ENCODE measurements at regions not wholly inside any gene's neighbourhood (a gene's known extent, or its start where the extent isn't known, plus 50 kb on each side); places are given as distances from the start of the nearest gene placed in this dataset.

GRCh38 chr5:98557916-98558315, 215.5 kb upstream of the RGMB start:
- no peaks in the 10 kb centered on the region for H3K36me3 ChIP-seq (ENCODE audit: low read depth)
- DNase-seq: no peak
- no peaks in the 10 kb centered on the region for H3K27me3 ChIP-seq (replicated peaks; ENCODE audit: insufficient read depth)
- in situ Hi-C loops (cut with MboI): no loop called here
- no peak overlapping the region for H3K4me2 ChIP-seq (ENCODE audit: unreplicated experiment)
- peaks cover 17% of the 10 kb centered on the region; the same call in 1 of the 2 replicates for H3K4me1 ChIP-seq (ENCODE audit: insufficient read depth)
- no peak overlapping the region for H3K9ac ChIP-seq
- H3K9me3 ChIP-seq (ENCODE audit: low read depth): no peaks in the 10 kb centered on the region
- TF ChIP-seq EZH2 (IDR thresholded peaks at IDR 0.05; ENCODE audit: insufficient read depth, poor library complexity, severe bottlenecking) (no peak), EZH2phosphoT487 (IDR thresholded peaks at IDR 0.05; ENCODE audit: insufficient read depth, low read depth) (no peak)
- H3K27ac ChIP-seq: no peak overlapping the region
- no peaks in the 10 kb centered on the region for H3K9me2 ChIP-seq (ENCODE audit: insufficient read depth)
- H3F3A ChIP-seq (ENCODE audit: insufficient read depth): no peaks in the 10 kb centered on the region
- no peaks in the 10 kb centered on the region for H3K79me2 ChIP-seq (ENCODE audit: insufficient read depth)
- H3K4me3 ChIP-seq: no peak overlapping the region
- H2AFZ ChIP-seq: no peak overlapping the region
- H4K20me1 ChIP-seq (ENCODE audit: insufficient read depth): no peaks in the 10 kb centered on the region

GRCh38 chr5:98563885-98564653, 209.4 kb upstream of the RGMB start:
- Histone ChIP-seq H3K27ac (no peak overlapping the region), H3K4me1 (ENCODE audit: insufficient read depth) (no peaks in the 10 kb centered on the region), H3K27me3 (replicated peaks; ENCODE audit: insufficient read depth) (no peaks in the 10 kb centered on the region), H3F3A (ENCODE audit: insufficient read depth) (no peaks in the 10 kb centered on the region), H3K36me3 (ENCODE audit: low read depth) (no peaks in the 10 kb centered on the region), H3K4me3 (no peak overlapping the region), H3K79me2 (ENCODE audit: insufficient read depth) (no peaks in the 10 kb centered on the region), H3K9me3 (ENCODE audit: low read depth) (no peaks in the 10 kb centered on the region), H3K9ac (no peak overlapping the region), H3K9me2 (ENCODE audit: insufficient read depth) (no peaks in the 10 kb centered on the region), H2AFZ (no peak overlapping the region), H4K20me1 (ENCODE audit: insufficient read depth) (no peaks in the 10 kb centered on the region), H3K4me2 (ENCODE audit: unreplicated experiment) (no peak overlapping the region)
- 39 to 43% methylated on average over 2 of the region's 2 CpGs for WGBS, 2 experiments (ENCODE audit: low coverage in 1 of 2, low lambda C conversion rate in 2 of 2, missing lambda C conversion rate in 2 of 2)
- in situ Hi-C loops (cut with MboI): no loop called here
- DNase-seq: no peak
- TF ChIP-seq EZH2phosphoT487 (IDR thresholded peaks at IDR 0.05; ENCODE audit: insufficient read depth, low read depth): no peak
- TF ChIP-seq EZH2 (IDR thresholded peaks at IDR 0.05; ENCODE audit: insufficient read depth, poor library complexity, severe bottlenecking): no peak

- H3K9me3 ChIP-seq (ENCODE audit: low read depth): no peaks in the 10 kb centered on the region
- in situ Hi-C loops (cut with MboI): no loop called here
- H3K4me2 ChIP-seq (ENCODE audit: unreplicated experiment): no peak overlapping the region
- no peak for DNase-seq
- 83 to 87% methylated on average over 1 of the region's 1 CpG for WGBS, 2 experiments (ENCODE audit: low coverage in 1 of 2, low lambda C conversion rate in 2 of 2, missing lambda C conversion rate in 2 of 2)
- no peak overlapping the region for H3K4me3 ChIP-seq
- H3K79me2 ChIP-seq (ENCODE audit: insufficient read depth): no peaks in the 10 kb centered on the region
- H3K27me3 ChIP-seq (replicated peaks; ENCODE audit: insufficient read depth): no peaks in the 10 kb centered on the region
- H3K4me1 ChIP-seq (ENCODE audit: insufficient read depth): peaks cover 3% of the 10 kb centered on the region; the same call in 1 of the 2 replicates
- H3K27ac ChIP-seq: no peak overlapping the region
- H4K20me1 ChIP-seq (ENCODE audit: insufficient read depth): no peaks in the 10 kb centered on the region
- TF ChIP-seq EZH2phosphoT487 (IDR thresholded peaks at IDR 0.05; ENCODE audit: insufficient read depth, low read depth): no peak
- no peak for TF ChIP-seq EZH2 (IDR thresholded peaks at IDR 0.05; ENCODE audit: insufficient read depth, poor library complexity, severe bottlenecking)
- H3K9ac ChIP-seq: no peak overlapping the region
- no peaks in the 10 kb centered on the region for H3K9me2 ChIP-seq (ENCODE audit: insufficient read depth)
- H2AFZ ChIP-seq: no peak overlapping the region
- H3F3A ChIP-seq (ENCODE audit: insufficient read depth): peaks cover 4% of the 10 kb centered on the region; the same call in 1 of the 2 replicates
- no peaks in the 10 kb centered on the region for H3K36me3 ChIP-seq (ENCODE audit: low read depth)
These were observed 208.6 kb upstream of the RGMB start for GRCh38 chr5:98564836-98565235.

GRCh38 chr5:98568336-98568735, 205.1 kb upstream of the RGMB start:
- Histone ChIP-seq H3K9me3 (ENCODE audit: low read depth) (no peaks in the 10 kb centered on the region), H4K20me1 (ENCODE audit: insufficient read depth) (no peaks in the 10 kb centered on the region), H3K27ac (no peak overlapping the region), H3K4me3 (no peak overlapping the region), H3K4me1 (ENCODE audit: insufficient read depth) (peaks cover 18% of the 10 kb centered on the region), H2AFZ (no peak overlapping the region), H3F3A (ENCODE audit: insufficient read depth) (peaks cover 20% of the 10 kb centered on the region), H3K9ac (no peak overlapping the region), H3K36me3 (ENCODE audit: low read depth) (no peaks in the 10 kb centered on the region), H3K79me2 (ENCODE audit: insufficient read depth) (no peaks in the 10 kb centered on the region), H3K9me2 (ENCODE audit: insufficient read depth) (no peaks in the 10 kb centered on the region), H3K4me2 (ENCODE audit: unreplicated experiment) (no peak overlapping the region), H3K27me3 (replicated peaks; ENCODE audit: insufficient read depth) (no peaks in the 10 kb centered on the region)
- peak; percentile 66 for DNase-seq
- 88 to 100% methylated on average over 1 of the region's 1 CpG for WGBS, 2 experiments (ENCODE audit: low coverage in 1 of 2, low lambda C conversion rate in 2 of 2, missing lambda C conversion rate in 2 of 2)
- in situ Hi-C loops (cut with MboI): no loop called here
- no peak for TF ChIP-seq EZH2phosphoT487 (IDR thresholded peaks at IDR 0.05; ENCODE audit: insufficient read depth, low read depth)
- no peak for TF ChIP-seq EZH2 (IDR thresholded peaks at IDR 0.05; ENCODE audit: insufficient read depth, poor library complexity, severe bottlenecking)

Measured in GM23248 (cell line).